RWPE1 (cell line): ENCODE measurements at regions not wholly inside any gene's neighbourhood (a gene's known extent, or its start where the extent isn't known, plus 50 kb on each side); places are given as distances from the start of the nearest gene placed in this dataset.
"Not testable (repeated sequence)": the region's sequence is repeated elsewhere in the genome, so short reads cannot be mapped to it uniquely, and the experiment has no call there.

ENCODE experiments used
- CTCF ChIA-PET: fragments of 350-600 bp; sonication (Branson Sonifier 250); formaldehyde crosslinking; extraction: SDS; loops from one replicate; lab custom pipeline; 2021; lab: Yijun Ruan, JAX
- POLR2A ChIA-PET: fragments of 400-600 bp; formaldehyde crosslinking; extraction: SDS; loops from one replicate; lab custom pipeline; 2020; ENCODE audit warnings: antibody characterized with exemption; ENCODE audit not compliant: low non-redundant PET; lab: Yijun Ruan, JAX
- DNase-seq: peaks from one replicate; pipeline ENCODE4 v3.0.0; 2012; ENCODE audit warnings: low spot score
- H3K27ac ChIP-seq: fragments of 450-650 bp; 2 replicates; pipeline ENCODE4 v1.5.1; 2017
- TF ChIP-seq, protein P1 (sequence below): fragments of 450-650 bp; conservative IDR thresholded peaks from 2 replicates; pipeline ENCODE4 v1.5.1; 2017; ENCODE audit warnings: low read depth, mild to moderate bottlenecking

DNA sequence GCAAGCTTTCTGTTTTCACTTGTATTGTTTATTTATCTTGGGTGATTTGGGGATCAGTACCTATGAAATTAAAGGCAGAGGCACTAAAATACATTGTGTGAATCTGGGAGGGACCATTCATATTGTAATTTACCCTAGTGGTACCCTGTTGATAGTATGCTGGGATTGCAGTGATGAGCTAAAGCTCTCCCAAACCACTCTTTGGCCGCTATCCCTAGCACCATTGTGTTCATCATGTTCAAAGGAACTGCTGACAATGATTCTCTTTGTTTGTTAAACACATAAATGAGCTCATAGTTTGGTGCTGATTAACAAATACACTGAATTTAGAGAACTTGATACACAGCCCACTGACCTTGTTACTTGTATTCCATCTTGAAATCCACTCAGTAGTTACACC is 1469.8 kb downstream of the CDH11 start:
- H3K27ac ChIP-seq = no peak overlapping the region
- POLR2A ChIA-PET = no interaction called here
- CTCF ChIA-PET = no interaction called here
- TF ChIP-seq, protein P1, sequence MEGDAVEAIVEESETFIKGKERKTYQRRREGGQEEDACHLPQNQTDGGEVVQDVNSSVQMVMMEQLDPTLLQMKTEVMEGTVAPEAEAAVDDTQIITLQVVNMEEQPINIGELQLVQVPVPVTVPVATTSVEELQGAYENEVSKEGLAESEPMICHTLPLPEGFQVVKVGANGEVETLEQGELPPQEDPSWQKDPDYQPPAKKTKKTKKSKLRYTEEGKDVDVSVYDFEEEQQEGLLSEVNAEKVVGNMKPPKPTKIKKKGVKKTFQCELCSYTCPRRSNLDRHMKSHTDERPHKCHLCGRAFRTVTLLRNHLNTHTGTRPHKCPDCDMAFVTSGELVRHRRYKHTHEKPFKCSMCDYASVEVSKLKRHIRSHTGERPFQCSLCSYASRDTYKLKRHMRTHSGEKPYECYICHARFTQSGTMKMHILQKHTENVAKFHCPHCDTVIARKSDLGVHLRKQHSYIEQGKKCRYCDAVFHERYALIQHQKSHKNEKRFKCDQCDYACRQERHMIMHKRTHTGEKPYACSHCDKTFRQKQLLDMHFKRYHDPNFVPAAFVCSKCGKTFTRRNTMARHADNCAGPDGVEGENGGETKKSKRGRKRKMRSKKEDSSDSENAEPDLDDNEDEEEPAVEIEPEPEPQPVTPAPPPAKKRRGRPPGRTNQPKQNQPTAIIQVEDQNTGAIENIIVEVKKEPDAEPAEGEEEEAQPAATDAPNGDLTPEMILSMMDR = no peak
- no peak for DNase-seq

DNA sequence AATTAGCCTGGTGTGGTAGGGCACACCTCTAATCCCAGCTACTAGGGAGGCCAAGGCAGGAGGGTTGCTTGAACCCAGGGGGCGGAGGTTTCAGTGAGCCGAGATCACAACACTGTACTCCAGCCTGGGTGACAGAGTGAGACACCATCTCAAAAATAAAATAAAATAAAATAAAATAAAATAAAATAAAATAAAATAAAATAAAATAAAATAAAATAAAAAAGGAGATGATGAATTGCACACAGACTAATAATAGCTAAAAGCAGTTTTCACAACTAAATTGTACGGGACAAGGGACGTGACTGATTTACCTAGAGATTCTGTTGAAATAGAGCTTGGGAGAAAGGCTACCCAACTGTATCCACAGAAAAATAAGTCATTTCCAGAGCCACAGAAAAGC is 1471.3 kb downstream of the CDH11 start:
- TF ChIP-seq, protein P1 = no peak
- CTCF ChIA-PET = no interaction called here

DNA sequence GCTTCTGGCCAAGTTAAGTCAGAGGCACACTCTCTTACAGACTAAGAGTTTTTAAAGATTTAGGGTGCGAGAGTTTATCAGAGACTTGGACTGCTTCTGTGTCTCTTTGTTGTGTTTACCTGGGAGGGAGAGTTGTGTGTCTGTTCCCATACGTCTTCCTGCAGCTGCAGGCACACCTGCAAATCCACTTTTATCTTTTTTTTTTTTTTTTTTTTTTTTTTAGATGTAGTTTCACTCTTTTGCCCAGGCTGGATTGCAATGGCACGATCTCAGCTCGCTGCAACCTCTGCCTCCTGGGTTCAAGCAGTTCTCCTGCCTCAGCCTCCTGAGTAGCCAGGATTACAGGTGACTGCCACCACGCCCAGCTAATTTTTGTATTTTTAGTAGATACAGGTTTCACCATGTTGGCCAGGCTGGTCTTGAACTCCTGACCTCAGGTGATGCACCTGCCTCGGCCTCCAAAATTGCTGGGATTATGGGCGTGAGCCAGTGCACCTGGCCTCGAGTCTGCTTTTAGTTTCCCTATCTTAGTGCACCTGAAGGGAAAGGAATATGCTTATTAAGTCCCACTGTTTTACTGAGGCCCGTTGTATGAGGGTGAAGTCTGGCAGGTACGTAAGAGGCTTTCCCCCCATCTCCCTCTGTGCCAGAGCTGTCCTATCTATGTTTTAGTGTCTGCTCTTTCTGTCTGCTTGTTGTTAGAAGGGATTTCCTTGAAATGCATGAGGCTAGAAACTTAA is 1488.0 kb downstream of the CDH11 start:
- POLR2A ChIA-PET, CTCF ChIA-PET, H3K27ac ChIP-seq, DNase-seq: not testable (repeated sequence)

More for the DNA sequence above, 1471.3 kb downstream of the CDH11 start:
- no peak overlapping the region for H3K27ac ChIP-seq
- POLR2A ChIA-PET = no interaction called here
- no peak for DNase-seq

DNA sequence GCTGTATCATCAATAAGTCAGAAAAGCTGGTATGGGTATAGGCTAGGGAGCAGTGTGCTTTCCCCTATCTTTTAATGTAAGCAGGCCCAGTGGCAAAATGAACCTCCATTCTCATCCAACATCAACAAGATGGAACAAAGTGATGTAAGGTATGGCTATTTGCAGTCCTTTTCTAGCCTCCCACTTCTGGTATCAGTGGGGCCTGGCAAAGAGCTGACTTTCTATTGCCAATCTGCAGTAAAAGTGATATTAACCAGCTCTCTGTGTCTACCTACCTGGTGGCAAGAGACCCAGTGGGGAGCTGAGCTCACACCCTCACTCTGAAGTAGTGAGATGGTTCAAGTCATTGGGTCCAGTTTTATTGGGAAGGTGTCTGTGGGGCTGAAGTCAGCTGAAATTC is 1492.6 kb downstream of the CDH11 start:
- ChIA-PET CTCF (interaction anchor here (0.6 kb wide), 1 partner anchor 685 kb away, joined by 5 read pairs; no protein-coding TSS in a partner anchor), POLR2A (no interaction called here)
- no peak overlapping the region for H3K27ac ChIP-seq
- no peak for DNase-seq
- TF ChIP-seq, protein P1 = no peak

DNA sequence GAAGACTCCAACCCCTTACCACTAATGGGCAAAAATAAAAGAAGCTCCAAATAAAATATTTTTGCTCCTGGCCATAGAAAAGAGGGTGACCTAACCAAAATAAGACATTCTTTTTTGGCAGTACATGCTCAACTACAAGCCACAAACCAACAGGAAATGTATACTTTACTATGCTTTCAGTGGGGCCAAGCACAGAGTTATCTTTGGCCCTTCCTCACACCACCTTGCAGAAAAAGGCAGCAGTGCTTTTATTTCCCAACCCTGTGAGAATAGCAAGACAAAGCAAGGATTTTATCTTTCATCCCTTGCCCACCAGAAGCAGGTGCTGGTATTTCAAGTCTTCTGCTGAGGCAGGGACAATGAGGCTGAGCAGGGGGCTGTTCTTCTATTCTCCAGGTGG is 1493.1 kb downstream of the CDH11 start:
- no peak overlapping the region for H3K27ac ChIP-seq
- TF ChIP-seq, protein P1 = no peak
- ChIA-PET POLR2A (no interaction called here), CTCF (interaction anchor here (0.6 kb wide), 1 partner anchor 685 kb away, joined by 5 read pairs; no protein-coding TSS in a partner anchor)
- DNase-seq = no peak

DNA sequence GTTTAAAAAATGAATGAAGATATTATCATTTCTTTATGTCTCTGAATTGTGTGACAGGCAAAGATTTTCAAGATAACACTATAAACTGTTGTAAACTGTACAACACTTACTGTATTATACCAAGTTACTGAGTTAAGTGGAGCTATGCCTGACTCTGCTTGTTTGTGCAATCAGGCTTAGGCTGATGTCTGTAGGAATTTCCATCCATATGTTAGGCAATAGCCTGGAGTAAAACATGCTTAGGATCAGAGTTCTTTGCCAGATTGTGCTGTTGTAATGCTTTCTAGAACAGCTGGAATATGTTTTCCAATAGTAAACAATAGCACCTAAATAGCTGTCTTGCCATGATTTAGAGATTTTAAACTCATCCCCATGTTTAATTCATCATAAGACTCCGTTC is 1496.7 kb downstream of the CDH11 start:
- no peak for DNase-seq
- CTCF ChIA-PET = no interaction called here
- no peak overlapping the region for H3K27ac ChIP-seq
- TF ChIP-seq, protein P1 = no peak
- POLR2A ChIA-PET = no interaction called here

DNA sequence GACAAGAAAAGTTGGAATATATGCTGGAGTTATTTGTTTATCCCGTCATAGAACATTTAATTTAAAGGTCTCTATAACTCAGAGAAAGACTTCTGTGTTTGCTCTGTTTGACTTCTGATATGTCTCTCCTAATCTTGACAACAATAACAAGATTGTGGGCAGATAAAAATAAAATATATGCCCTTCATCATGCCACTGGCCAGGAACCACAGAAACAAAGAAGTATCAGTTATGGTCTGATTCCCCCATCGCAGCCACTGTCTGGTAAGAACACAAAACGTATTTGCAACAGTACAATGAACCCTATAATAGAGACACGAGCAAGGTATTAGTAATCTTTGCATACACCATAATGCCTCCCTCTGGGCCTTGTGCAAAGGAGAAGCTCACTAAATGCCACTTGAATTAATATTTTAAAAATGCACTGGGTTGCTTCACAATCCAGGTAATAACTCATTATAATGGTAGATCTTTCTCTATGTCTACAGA is 1498.3 kb downstream of the CDH11 start:
- DNase-seq = no peak
- CTCF ChIA-PET = no interaction called here
- TF ChIP-seq, protein P1 = no peak
- POLR2A ChIA-PET = no interaction called here
- no peak overlapping the region for H3K27ac ChIP-seq
